Prostate gland (tissue), 2 donors: ENCODE measurements at regions not wholly inside any gene's neighbourhood (a gene's known extent, or its start where the extent isn't known, plus 50 kb on each side); places are given as distances from the start of the nearest gene placed in this dataset.

Source experiments
- DNase-seq: peaks from one replicate; pipeline ENCODE4 v3.0.0-alpha.2; 2019; ENCODE audit warnings: low spot score
- H3K27ac ChIP-seq, 2 donors: fragments of 200-600 bp; sonication (generic); 2 replicates each; pipeline ENCODE4 v1.5.1; 2017 to 2019
- H3K27me3 ChIP-seq: fragments of 200-600 bp; sonication (generic); replicated peaks from 2 replicates; pipeline ENCODE4 v1.5.1; 2019; ENCODE audit not compliant: insufficient read depth
- H3K36me3 ChIP-seq, 2 donors: fragments of 200-600 bp; sonication (generic); 1 replicate in 1 of 2; 2 replicates in 1 of 2; pipeline versions ENCODE4 v1.5.1 to v1.8.1; 2017 to 2019
- H3K4me1 ChIP-seq: fragments of 200-600 bp; sonication (generic); replicated peaks from 2 replicates; pipeline ENCODE4 v1.5.1; 2019
- H3K4me3 ChIP-seq, 2 donors: fragments of 200-600 bp; sonication (generic); 2 replicates each; pipeline ENCODE4 v1.5.1; 2017 to 2019
- H3K9me3 ChIP-seq: fragments of 200-600 bp; sonication (generic); 2 replicates; pipeline ENCODE4 v1.5.1; 2017
- CTCF ChIP-seq, 4 experiments: fragments of 200-600 bp in 2 of 4; fragments of 450-650 bp in 2 of 4; sonication (generic) in 2 of 4; IDR thresholded peaks; 1 replicate in 3 of 4; 2 replicates in 1 of 4; pipeline ENCODE4 v1.5.1; 2016 to 2019; ENCODE audit warnings: antibody characterized with exemption in 4 of 4, mild to moderate bottlenecking in 2 of 4, moderate library complexity in 2 of 4
- POLR2A ChIP-seq: fragments of 450-650 bp; IDR thresholded peaks from one replicate; pipeline ENCODE4 v1.6.1; 2016; ENCODE audit warnings: antibody characterized with exemption, mild to moderate bottlenecking
- POLR2AphosphoS5 ChIP-seq: sonication (generic); formaldehyde crosslinking; IDR thresholded peaks from one replicate; pipeline ENCODE4 v1.6.1; 2017; ENCODE audit warnings: antibody characterized with exemption
- WGBS: methylation state at CpG from one replicate; pipeline ENCODE4 v1.1.5; 2018; 5-methylcytosine and 5-hydroxymethylcytosine counted together
- intact Hi-C: fragments of 100-400 bp; cut with DNase I; formaldehyde crosslinking; loops from one replicate; pipeline ENCODE4 v1.14.2; 2022

GRCh38 chr13:106306748-106307277 lies 228.6 kb downstream of the EFNB2 start:
- H3K27ac ChIP-seq, result no peak overlapping the region
- no peaks in the 10 kb centered on the region for H3K27me3 ChIP-seq
- H3K4me1 ChIP-seq, result no peaks in the 10 kb centered on the region
- intact Hi-C loops, result no loop called here
- DNase-seq, result no peak
- 87% methylated on average over 6 of the region's 6 CpGs for WGBS
- no peaks in the 10 kb centered on the region for H3K36me3 ChIP-seq
- TF ChIP-seq POLR2A (no peak), CTCF (IDR thresholded peaks at IDR 0.05) (no peak)
- H3K4me3 ChIP-seq, result no peak overlapping the region
- no peaks in the 10 kb centered on the region for H3K9me3 ChIP-seq

GRCh38 chr13:106302843-106303242 lies 232.6 kb downstream of the EFNB2 start:
- Histone ChIP-seq H3K4me3 (no peak overlapping the region), H3K9me3 (no peaks in the 10 kb centered on the region), H3K27ac (no peak overlapping the region), H3K27me3 (no peaks in the 10 kb centered on the region), H3K4me1 (no peaks in the 10 kb centered on the region), H3K36me3 (no peaks in the 10 kb centered on the region)
- intact Hi-C loops, result no loop called here
- no peak for TF ChIP-seq POLR2AphosphoS5
- no peak for TF ChIP-seq POLR2A
- TF ChIP-seq CTCF (IDR thresholded peaks at IDR 0.05), result no peak
- 92% methylated on average over 2 of the region's 2 CpGs for WGBS
- no peak for DNase-seq

- Histone ChIP-seq H3K27me3 (no peaks in the 10 kb centered on the region), H3K9me3 (no peaks in the 10 kb centered on the region), H3K4me1 (no peaks in the 10 kb centered on the region), H3K27ac (no peak overlapping the region), H3K4me3 (no peak overlapping the region), H3K36me3 (no peaks in the 10 kb centered on the region)
- intact Hi-C loops, result no loop called here
- TF ChIP-seq CTCF (IDR thresholded peaks at IDR 0.05) (no peak), POLR2AphosphoS5 (no peak), POLR2A (no peak)
- DNase-seq, result no peak
- WGBS, result 73% methylated on average over 1 of the region's 1 CpG
These were observed 233.5 kb downstream of the EFNB2 start for GRCh38 chr13:106302011-106302410.

GRCh38 chr13:106299621-106300020 lies 235.8 kb downstream of the EFNB2 start:
- DNase-seq, result no peak
- no peaks in the 10 kb centered on the region for H3K27me3 ChIP-seq
- no peaks in the 10 kb centered on the region for H3K36me3 ChIP-seq
- H3K4me1 ChIP-seq, result no peaks in the 10 kb centered on the region
- 92% methylated on average over 5 of the region's 5 CpGs for WGBS
- H3K4me3 ChIP-seq, result no peak overlapping the region
- H3K9me3 ChIP-seq, result no peaks in the 10 kb centered on the region
- intact Hi-C loops, result no loop called here
- no peak for TF ChIP-seq POLR2AphosphoS5
- TF ChIP-seq CTCF (IDR thresholded peaks at IDR 0.05), result no peak
- no peak for TF ChIP-seq POLR2A
- H3K27ac ChIP-seq, result no peak overlapping the region

GRCh38 chr13:106297283-106297682 lies 238.2 kb downstream of the EFNB2 start:
- no peak for DNase-seq
- intact Hi-C loops, result no loop called here
- Histone ChIP-seq H3K4me3 (no peak overlapping the region), H3K27ac (no peak overlapping the region), H3K27me3 (no peaks in the 10 kb centered on the region), H3K9me3 (no peaks in the 10 kb centered on the region), H3K36me3 (no peaks in the 10 kb centered on the region), H3K4me1 (no peaks in the 10 kb centered on the region)
- 100% methylated on average over 1 of the region's 1 CpG for WGBS
- TF ChIP-seq POLR2AphosphoS5 (no peak), POLR2A (no peak), CTCF (IDR thresholded peaks at IDR 0.05) (no peak)
